Right cardiac atrium (tissue), 5 donors: ENCODE measurements at regions not wholly inside any gene's neighbourhood (a gene's known extent, or its start where the extent isn't known, plus 50 kb on each side); places are given as distances from the start of the nearest gene placed in this dataset.
"Not testable (repeated sequence)": the region's sequence is repeated elsewhere in the genome, so short reads cannot be mapped to it uniquely, and the experiment has no call there.

Experiments used
- ATAC-seq, 2 donors: fragments of 200-7000 bp; cut with Tn5 transposase; one replicate each; pipeline versions ENCODE4 v1.8.0 to v1.9.1; 2020; ENCODE audit warnings: moderate library complexity in 2 of 2, mild to moderate bottlenecking in 1 of 2
- DNase-seq, 3 donors: peaks; one replicate each; pipeline ENCODE4 v3.0.0-alpha.2; 2020
- H3K27ac ChIP-seq: one replicate; pipeline ENCODE4 v1.5.1; 2013; ENCODE audit warnings: mild to moderate bottlenecking, low read length, control low read depth, moderate library complexity
- H3K27me3 ChIP-seq: one replicate; pipeline ENCODE4 v1.6.1; 2013; ENCODE audit not compliant: control insufficient read depth, insufficient read depth
- H3K4me1 ChIP-seq: one replicate; pipeline ENCODE4 v1.6.1; 2013; ENCODE audit warnings: low read length; ENCODE audit not compliant: control insufficient read depth, insufficient read depth
- H3K4me3 ChIP-seq: one replicate; pipeline ENCODE4 v1.5.1; 2013; ENCODE audit warnings: low read length, control low read depth
- H3K9me3 ChIP-seq: one replicate; pipeline ENCODE4 v1.6.1; 2013; ENCODE audit warnings: low read length; ENCODE audit not compliant: control insufficient read depth
- WGBS: extraction: QIAGEN DNeasy Blood & Tissue Kit; methylation state at CpG from one replicate; pipeline ENCODE4 v1.1.7; 2013; 5-methylcytosine and 5-hydroxymethylcytosine counted together
- intact Hi-C, 4 donors: fragments of 100-400 bp; cut with DNase I; formaldehyde crosslinking; loops; one replicate each; pipeline versions ENCODE4 v1.11.0 to v1.14.0; 2022 to 2023
- donor health status: healthy with polysubstance abuse.
- donor health status: DM: no; HTN: yes; CAD: no.
- donor health status: DM: no; HTN: no; CAD: no.
- donor health status: DM: no; HTN: yes; CAD: no; lungs with severe emphysema.
- donor health status: DM: yes; HTN: yes; CAD: no.

DNA sequence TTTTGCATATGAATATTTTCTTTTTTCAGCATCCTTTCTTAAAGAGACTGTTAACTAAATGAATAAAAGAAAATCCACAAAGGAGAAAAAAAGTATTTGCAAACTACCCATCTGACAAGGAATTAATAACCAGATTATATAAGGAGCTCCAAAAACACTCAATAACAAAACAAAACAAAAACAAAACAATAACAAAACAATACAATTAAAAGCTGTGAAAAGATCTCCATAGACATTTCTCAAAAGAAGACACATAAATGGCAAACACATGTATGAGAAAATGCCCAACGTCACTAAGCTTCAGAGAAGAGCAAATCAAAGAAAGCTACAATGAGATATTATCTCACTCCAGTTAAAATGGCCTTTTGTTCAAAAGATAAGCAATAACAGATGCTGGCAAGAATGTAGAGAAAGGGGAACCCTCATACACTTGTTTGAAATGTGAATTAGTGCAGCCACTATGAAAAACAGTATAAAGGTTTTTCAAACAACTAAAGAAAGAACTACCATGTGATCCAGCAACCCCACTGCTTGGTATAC, 1310.0 kb upstream of the EYS start:
- H3K27ac ChIP-seq = no peak overlapping the region
- H3K27me3 ChIP-seq = no peaks in the 10 kb centered on the region
- WGBS = 55% methylated on average over 1 of the region's 1 CpG
- H3K4me1 ChIP-seq = no peaks in the 10 kb centered on the region
- H3K9me3 ChIP-seq = no peaks in the 10 kb centered on the region
- no peak overlapping the region for H3K4me3 ChIP-seq
- no peak for ATAC-seq
- no peak for DNase-seq
- intact Hi-C loops = no loop called here

GRCh38 chr6:67011441-67011840, 1304.4 kb upstream of the EYS start:
- Histone ChIP-seq H3K9me3 (no peaks in the 10 kb centered on the region), H3K4me3 (no peak overlapping the region), H3K27ac (no peak overlapping the region), H3K27me3 (no peaks in the 10 kb centered on the region), H3K4me1 (no peaks in the 10 kb centered on the region)
- WGBS = 63% methylated on average over 4 of the region's 4 CpGs
- DNase-seq = no peak
- intact Hi-C loops = no loop called here
- ATAC-seq = no peak

DNA sequence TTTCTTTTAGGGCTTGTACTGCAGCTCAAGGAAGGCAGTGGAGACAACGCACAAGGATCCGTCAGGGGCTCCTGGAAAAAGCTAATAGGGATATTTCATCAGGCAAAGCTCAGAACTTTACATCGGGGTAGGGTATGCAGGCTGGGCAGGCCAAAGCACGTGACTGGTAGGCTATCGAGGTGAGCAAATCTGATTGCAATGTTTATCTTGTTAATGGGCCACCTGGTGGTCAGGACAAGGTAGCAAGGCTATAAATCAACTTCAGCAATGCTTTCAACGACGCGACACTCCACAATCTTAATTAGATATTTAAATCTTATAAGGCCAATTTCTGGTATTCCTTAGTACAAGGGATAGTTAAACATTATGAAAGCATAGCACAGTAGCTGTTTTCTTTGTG, 1302.8 kb upstream of the EYS start:
- no peaks in the 10 kb centered on the region for H3K9me3 ChIP-seq

DNA sequence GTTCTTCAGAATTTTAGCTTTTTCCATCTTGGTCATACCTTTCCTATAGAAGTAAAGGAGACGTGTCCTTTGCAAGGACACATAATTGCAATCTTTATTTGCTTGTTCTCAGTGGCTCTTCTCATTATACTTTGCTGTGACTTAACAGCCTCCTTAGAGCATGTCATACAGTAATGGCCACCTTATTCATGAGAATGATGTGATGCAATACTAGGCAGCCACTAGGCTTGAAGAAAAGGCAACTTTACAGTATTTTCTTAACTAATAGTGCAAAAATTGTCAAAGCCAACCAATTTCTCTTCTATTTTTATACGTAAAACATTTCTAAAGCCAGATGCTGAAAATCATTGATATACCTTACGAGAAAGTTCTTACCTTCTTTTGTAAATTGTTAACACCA, 1296.8 kb upstream of the EYS start:
- DNase-seq = no peak
- intact Hi-C loops = no loop called here
- Histone ChIP-seq H3K4me1 (no peaks in the 10 kb centered on the region), H3K27me3 (no peaks in the 10 kb centered on the region), H3K4me3 (no peak overlapping the region), H3K9me3 (no peaks in the 10 kb centered on the region), H3K27ac (no peak overlapping the region)
- 82% methylated on average over 3 of the region's 3 CpGs for WGBS
- ATAC-seq = no peak

More for the DNA sequence above, 1302.8 kb upstream of the EYS start:
- Histone ChIP-seq H3K4me1 (no peaks in the 10 kb centered on the region), H3K4me3 (no peak overlapping the region), H3K27me3 (no peaks in the 10 kb centered on the region), H3K27ac (no peak overlapping the region)
- WGBS = 53% methylated on average over 8 of the region's 8 CpGs
- intact Hi-C loops = no loop called here
- no peak for ATAC-seq
- DNase-seq = no peak

DNA sequence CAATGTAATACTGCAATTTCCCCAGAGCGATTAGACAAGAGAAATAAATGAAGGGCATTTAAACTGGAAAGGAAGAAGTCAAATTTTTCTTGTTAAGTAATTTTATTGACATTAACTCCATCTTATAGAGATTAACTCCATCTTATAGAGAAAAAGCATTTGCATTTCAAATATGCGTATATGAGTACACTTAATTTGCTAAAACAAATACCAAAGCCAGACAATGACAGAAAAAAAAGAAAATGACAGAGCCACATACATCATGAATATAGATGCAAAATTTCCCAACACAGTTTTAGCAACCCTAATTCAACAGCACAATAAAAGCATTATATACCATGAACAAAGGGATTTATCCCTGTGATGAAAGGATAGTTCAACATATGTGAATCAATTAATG, 1293.1 kb upstream of the EYS start:
- intact Hi-C loops = no loop called here
- no peak for ATAC-seq
- no peak for DNase-seq
- Histone ChIP-seq H3K4me3 (no peak overlapping the region), H3K27me3 (no peaks in the 10 kb centered on the region), H3K4me1 (no peaks in the 10 kb centered on the region), H3K9me3 (no peaks in the 10 kb centered on the region), H3K27ac (no peak overlapping the region)
- WGBS = 96% methylated on average over 2 of the region's 2 CpGs

DNA sequence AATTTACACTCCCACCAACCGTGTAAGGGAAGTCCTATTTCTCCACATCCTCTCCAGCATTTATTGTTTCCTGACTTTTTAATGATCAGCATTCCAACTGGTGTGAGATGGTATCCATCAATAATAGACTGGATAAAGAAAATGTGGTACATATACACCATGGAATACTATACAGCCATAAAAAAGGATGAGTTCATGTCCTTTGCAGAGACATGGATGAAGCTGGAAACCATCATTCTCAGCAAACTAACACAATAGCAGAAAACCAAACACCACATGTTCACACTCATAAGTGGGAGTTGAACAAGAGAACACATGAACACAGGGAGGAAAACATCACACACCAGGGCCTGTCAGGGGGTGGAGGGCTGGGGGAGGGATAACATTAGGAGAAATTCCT, 1290.6 kb upstream of the EYS start:
- ATAC-seq, DNase-seq, intact Hi-C loops, H3K27me3 ChIP-seq, H3K9me3 ChIP-seq, H3K27ac ChIP-seq, H3K4me3 ChIP-seq, H3K4me1 ChIP-seq: not testable (repeated sequence)
- WGBS = 71% methylated on average over 1 of the region's 1 CpG

DNA sequence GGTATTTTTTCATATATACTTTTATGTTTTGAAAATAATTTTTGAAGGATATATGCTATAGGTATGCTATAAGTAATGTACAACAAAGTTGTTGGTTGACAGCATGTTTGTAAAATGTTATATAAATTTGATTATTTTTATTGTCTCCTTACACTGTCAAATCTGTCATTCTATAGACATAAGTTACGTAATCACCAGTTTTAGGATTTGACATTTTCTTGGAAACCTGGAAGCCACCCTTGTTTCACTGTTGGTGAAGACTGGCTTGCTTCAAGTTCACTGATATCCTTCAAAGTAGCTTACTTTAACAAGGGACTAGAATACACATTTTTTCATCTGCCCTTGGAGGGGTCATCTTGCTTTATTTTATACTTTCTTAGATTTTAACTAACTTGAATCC, 1288.6 kb upstream of the EYS start:
- intact Hi-C loops = no loop called here
- no peaks in the 10 kb centered on the region for H3K27me3 ChIP-seq
- H3K4me3 ChIP-seq = no peak overlapping the region
- ATAC-seq (no peak), DNase-seq (no peak)
- 44% methylated on average over 1 of the region's 1 CpG for WGBS
- no peak overlapping the region for H3K27ac ChIP-seq
- H3K4me1 ChIP-seq = no peaks in the 10 kb centered on the region
- H3K9me3 ChIP-seq = peaks cover under 1% of the 10 kb centered on the region

DNA sequence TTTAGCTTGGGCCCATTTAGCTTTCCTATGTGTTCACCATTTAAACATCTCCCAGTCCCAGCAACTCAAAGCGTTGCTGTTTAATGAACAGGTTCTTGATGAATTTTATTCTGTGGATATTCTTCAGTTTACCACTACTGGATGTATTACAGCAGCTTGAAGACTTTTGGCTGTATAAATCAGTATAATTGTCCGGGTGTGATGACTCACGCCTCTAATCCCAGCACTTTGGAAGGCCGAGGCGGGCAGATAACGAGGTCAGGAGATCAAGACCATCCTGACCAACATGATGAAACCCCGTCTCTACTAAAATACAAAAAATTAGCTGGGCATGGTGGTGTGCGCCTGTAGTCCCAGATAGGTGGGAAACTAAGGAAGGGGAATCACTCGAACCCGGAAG, 1286.7 kb upstream of the EYS start:
- intact Hi-C loops, DNase-seq, H3K27me3 ChIP-seq, H3K27ac ChIP-seq, ATAC-seq, H3K4me3 ChIP-seq, H3K9me3 ChIP-seq, H3K4me1 ChIP-seq: not testable (repeated sequence)
- 77% methylated on average over 10 of the region's 10 CpGs for WGBS

GRCh38 chr6:66993272-66993671, 1286.2 kb upstream of the EYS start:
- intact Hi-C loops = no loop called here
- Histone ChIP-seq H3K27ac (no peak overlapping the region), H3K4me3 (no peak overlapping the region), H3K27me3 (no peaks in the 10 kb centered on the region), H3K9me3 (peaks cover 2% of the 10 kb centered on the region), H3K4me1 (no peaks in the 10 kb centered on the region)
- DNase-seq = no peak
- 85% methylated on average over 3 of the region's 3 CpGs for WGBS
- ATAC-seq = no peak

GRCh38 chr6:66992660-66993059, 1285.6 kb upstream of the EYS start:
- WGBS = 60% methylated on average over 4 of the region's 4 CpGs
- ATAC-seq = no peak
- Histone ChIP-seq H3K4me3 (peak overlapping the region; percentile 9), H3K27me3 (no peaks in the 10 kb centered on the region), H3K9me3 (peaks cover 2% of the 10 kb centered on the region), H3K27ac (no peak overlapping the region), H3K4me1 (no peaks in the 10 kb centered on the region)
- intact Hi-C loops = no loop called here
- no peak for DNase-seq

- Histone ChIP-seq H3K4me1 (no peaks in the 10 kb centered on the region), H3K9me3 (peaks cover 2% of the 10 kb centered on the region), H3K27me3 (no peaks in the 10 kb centered on the region), H3K27ac (no peak overlapping the region), H3K4me3 (no peak overlapping the region)
- DNase-seq = no peak
- ATAC-seq = no peak
- intact Hi-C loops = no loop called here
Observed at GRCh38 chr6:66986940-66987339, 1279.9 kb upstream of the EYS start.

GRCh38 chr6:66985816-66986215, 1278.8 kb upstream of the EYS start:
- peaks cover 2% of the 10 kb centered on the region for H3K9me3 ChIP-seq
- DNase-seq (no peak), ATAC-seq (no peak)
- 60% methylated on average over 1 of the region's 1 CpG for WGBS
- intact Hi-C loops = no loop called here
- H3K4me1 ChIP-seq = no peaks in the 10 kb centered on the region
- no peak overlapping the region for H3K4me3 ChIP-seq
- no peaks in the 10 kb centered on the region for H3K27me3 ChIP-seq
- H3K27ac ChIP-seq = no peak overlapping the region
